RWPE1 (cell line): ENCODE measurements at regions not wholly inside any gene's neighbourhood (a gene's known extent, or its start where the extent isn't known, plus 50 kb on each side); places are given as distances from the start of the nearest gene placed in this dataset.

Experiments used
- CTCF ChIA-PET: fragments of 350-600 bp; sonication (Branson Sonifier 250); formaldehyde crosslinking; extraction: SDS; loops from one replicate; lab custom pipeline; 2021; lab: Yijun Ruan, JAX
- POLR2A ChIA-PET: fragments of 400-600 bp; formaldehyde crosslinking; extraction: SDS; loops from one replicate; lab custom pipeline; 2020; ENCODE audit warnings: antibody characterized with exemption; ENCODE audit not compliant: low non-redundant PET; lab: Yijun Ruan, JAX
- DNase-seq: peaks from one replicate; pipeline ENCODE4 v3.0.0; 2012; ENCODE audit warnings: low spot score
- H3K27ac ChIP-seq: fragments of 450-650 bp; 2 replicates; pipeline ENCODE4 v1.5.1; 2017
- CTCF ChIP-seq: fragments of 450-650 bp; conservative IDR thresholded peaks from 2 replicates; pipeline ENCODE4 v1.5.1; 2017; ENCODE audit warnings: low read depth, mild to moderate bottlenecking

GRCh38 chr6:159443417-159443920, 249.6 kb downstream of the SOD2 start:
- POLR2A ChIA-PET = no interaction called here
- TF ChIP-seq CTCF = no peak

GRCh38 chr6:159441704-159441981, 251.4 kb downstream of the SOD2 start:
- TF ChIP-seq CTCF = no peak
- ChIA-PET CTCF (no interaction called here), POLR2A (no interaction called here)
- no peak overlapping the region for H3K27ac ChIP-seq
- DNase-seq = no peak

More at GRCh38 chr6:159443417-159443920, 249.6 kb downstream of the SOD2 start:
- no peak for DNase-seq
- H3K27ac ChIP-seq = no peak overlapping the region
- CTCF ChIA-PET = interaction anchor here (0.7 kb wide), 1 partner anchor 225 kb away, joined by 4 read pairs; no protein-coding TSS in a partner anchor

GRCh38 chr6:159440911-159441703, 251.9 kb downstream of the SOD2 start:
- ChIA-PET POLR2A (no interaction called here), CTCF (no interaction called here)
- H3K27ac ChIP-seq = no peak overlapping the region
- DNase-seq = no peak
- TF ChIP-seq CTCF = no peak

- no peak overlapping the region for H3K27ac ChIP-seq
- TF ChIP-seq CTCF = no peak
- DNase-seq = no peak
- ChIA-PET CTCF (interaction anchor here (0.5 kb wide), 1 partner anchor 92 kb away, joined by 6 read pairs; no protein-coding TSS in a partner anchor), POLR2A (no interaction called here)
Observed at GRCh38 chr6:159440349-159440748, 252.7 kb downstream of the SOD2 start.

- CTCF ChIA-PET = no interaction called here
- POLR2A ChIA-PET = no interaction called here
Observed at GRCh38 chr6:159439651-159440050, 253.4 kb downstream of the SOD2 start.

GRCh38 chr6:159438106-159438505, 254.9 kb downstream of the SOD2 start:
- ChIA-PET CTCF (interaction anchor here (0.6 kb wide), 1 partner anchor 57 kb away, joined by 5 read pairs; no protein-coding TSS in a partner anchor), POLR2A (no interaction called here)
- no peak overlapping the region for H3K27ac ChIP-seq
- no peak for DNase-seq
- TF ChIP-seq CTCF = no peak

More at GRCh38 chr6:159439651-159440050, 253.4 kb downstream of the SOD2 start:
- no peak for TF ChIP-seq CTCF
- DNase-seq = no peak
- no peak overlapping the region for H3K27ac ChIP-seq
